ENCODE measurements at regions not wholly inside any gene's neighbourhood (a gene's known extent, or its start where the extent isn't known, plus 50 kb on each side); places are given as distances from the start of the nearest gene placed in this dataset.

- Histone ChIP-seq H3K9me3 (no peaks in the 10 kb centered on the region), H3K4me3 (no peak overlapping the region), H3K27me3 (no peaks in the 10 kb centered on the region), H3K4me1 (no peaks in the 10 kb centered on the region), H3K27ac (no peak overlapping the region), H3K36me3 (no peaks in the 10 kb centered on the region)
- no peak for TF ChIP-seq POLR2AphosphoS5 (IDR thresholded peaks at IDR 0.05)
- no peak for TF ChIP-seq POLR2A (IDR thresholded peaks at IDR 0.05)
- TF ChIP-seq CTCF (IDR thresholded peaks at IDR 0.05) = no peak
- no peak for DNase-seq (ENCODE audit: low spot score in 2 of 2)
- intact Hi-C loops (cut with DNase I; ENCODE audit: low total_unique reads) = no loop called here
These were observed 158.1 kb upstream of the PHF14 start for GRCh38 chr7:10815546-10815945.

- DNase-seq (ENCODE audit: low spot score in 2 of 2) = no peak
- H3K27me3 ChIP-seq = no peaks in the 10 kb centered on the region
- intact Hi-C loops (cut with DNase I; ENCODE audit: low total_unique reads) = no loop called here
- H3K9me3 ChIP-seq = no peaks in the 10 kb centered on the region
- no peaks in the 10 kb centered on the region for H3K36me3 ChIP-seq
- H3K4me1 ChIP-seq = no peaks in the 10 kb centered on the region
- TF ChIP-seq POLR2AphosphoS5 (IDR thresholded peaks at IDR 0.05) (no peak), CTCF (IDR thresholded peaks at IDR 0.05) (no peak), POLR2A (IDR thresholded peaks at IDR 0.05) (no peak)
- H3K27ac ChIP-seq = no peak overlapping the region
- no peak overlapping the region for H3K4me3 ChIP-seq
These were observed 152.5 kb upstream of the PHF14 start for GRCh38 chr7:10821156-10821555.

GRCh38 chr7:10824154-10824553, 149.5 kb upstream of the PHF14 start:
- H3K9me3 ChIP-seq = no peaks in the 10 kb centered on the region
- H3K27ac ChIP-seq = no peak overlapping the region
- H3K36me3 ChIP-seq = no peaks in the 10 kb centered on the region
- no peaks in the 10 kb centered on the region for H3K4me1 ChIP-seq
- H3K27me3 ChIP-seq = no peaks in the 10 kb centered on the region
- no peak for DNase-seq (ENCODE audit: low spot score in 2 of 2)
- TF ChIP-seq POLR2AphosphoS5 (IDR thresholded peaks at IDR 0.05) (no peak), CTCF (IDR thresholded peaks at IDR 0.05) (no peak), POLR2A (IDR thresholded peaks at IDR 0.05) (no peak)
- intact Hi-C loops (cut with DNase I; ENCODE audit: low total_unique reads) = no loop called here
- no peak overlapping the region for H3K4me3 ChIP-seq

GRCh38 chr7:10838228-10838627, 135.4 kb upstream of the PHF14 start:
- DNase-seq (ENCODE audit: low spot score in 2 of 2) = no peak
- no peak overlapping the region for H3K4me3 ChIP-seq
- no peaks in the 10 kb centered on the region for H3K9me3 ChIP-seq
- H3K4me1 ChIP-seq = no peaks in the 10 kb centered on the region
- intact Hi-C loops (cut with DNase I; ENCODE audit: low total_unique reads) = no loop called here
- no peak for TF ChIP-seq POLR2A (IDR thresholded peaks at IDR 0.05)
- TF ChIP-seq CTCF (IDR thresholded peaks at IDR 0.05) = no peak
- TF ChIP-seq POLR2AphosphoS5 (IDR thresholded peaks at IDR 0.05) = no peak
- no peaks in the 10 kb centered on the region for H3K27me3 ChIP-seq
- H3K27ac ChIP-seq = no peak overlapping the region
- H3K36me3 ChIP-seq = no peaks in the 10 kb centered on the region

GRCh38 chr7:10845225-10845624, 128.4 kb upstream of the PHF14 start:
- no peaks in the 10 kb centered on the region for H3K27me3 ChIP-seq
- no peaks in the 10 kb centered on the region for H3K4me1 ChIP-seq
- TF ChIP-seq POLR2A (IDR thresholded peaks at IDR 0.05) = no peak
- TF ChIP-seq POLR2AphosphoS5 (IDR thresholded peaks at IDR 0.05) = no peak
- no peak for TF ChIP-seq CTCF (IDR thresholded peaks at IDR 0.05)
- H3K9me3 ChIP-seq = no peaks in the 10 kb centered on the region
- no peaks in the 10 kb centered on the region for H3K36me3 ChIP-seq
- intact Hi-C loops (cut with DNase I; ENCODE audit: low total_unique reads) = no loop called here
- H3K4me3 ChIP-seq = no peak overlapping the region
- no peak overlapping the region for H3K27ac ChIP-seq
- DNase-seq (ENCODE audit: low spot score in 2 of 2) = no peak
